ENCODE measurements at regions not wholly inside any gene's neighbourhood (a gene's known extent, or its start where the extent isn't known, plus 50 kb on each side); places are given as distances from the start of the nearest gene placed in this dataset.

DNA sequence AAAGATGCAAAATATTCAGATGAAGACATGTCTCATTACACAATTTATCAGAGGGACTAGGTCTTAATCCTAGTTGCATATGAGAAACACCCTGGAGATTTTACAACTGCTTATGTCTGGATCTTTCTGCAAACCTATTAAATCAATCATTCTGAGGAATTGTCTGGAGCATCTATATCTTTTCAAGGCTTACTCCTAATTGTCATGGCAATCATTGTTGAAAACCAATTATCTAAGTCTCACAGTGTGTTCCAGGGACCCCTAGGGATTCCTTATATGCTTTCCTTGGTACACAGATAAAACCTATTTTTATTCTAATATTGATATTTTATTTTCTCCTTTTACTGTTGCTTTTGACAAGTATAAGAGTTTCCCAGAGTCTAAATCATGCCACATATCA is 696.9 kb upstream of the EYS start:
- no peaks in the 10 kb centered on the region for H3K36me3 ChIP-seq
- no peaks in the 10 kb centered on the region for H3K27me3 ChIP-seq (ENCODE audit: low read depth)
- no peak overlapping the region for H3K4me3 ChIP-seq
- no peak overlapping the region for H3K27ac ChIP-seq (replicated peaks)
- H3K4me1 ChIP-seq = no peaks in the 10 kb centered on the region
- DNase-seq = no peak
- intact Hi-C loops (cut with micrococcal nuclease) = no loop called here
- H3K9me3 ChIP-seq (replicated peaks) = no peaks in the 10 kb centered on the region
- TF ChIP-seq, protein P1, sequence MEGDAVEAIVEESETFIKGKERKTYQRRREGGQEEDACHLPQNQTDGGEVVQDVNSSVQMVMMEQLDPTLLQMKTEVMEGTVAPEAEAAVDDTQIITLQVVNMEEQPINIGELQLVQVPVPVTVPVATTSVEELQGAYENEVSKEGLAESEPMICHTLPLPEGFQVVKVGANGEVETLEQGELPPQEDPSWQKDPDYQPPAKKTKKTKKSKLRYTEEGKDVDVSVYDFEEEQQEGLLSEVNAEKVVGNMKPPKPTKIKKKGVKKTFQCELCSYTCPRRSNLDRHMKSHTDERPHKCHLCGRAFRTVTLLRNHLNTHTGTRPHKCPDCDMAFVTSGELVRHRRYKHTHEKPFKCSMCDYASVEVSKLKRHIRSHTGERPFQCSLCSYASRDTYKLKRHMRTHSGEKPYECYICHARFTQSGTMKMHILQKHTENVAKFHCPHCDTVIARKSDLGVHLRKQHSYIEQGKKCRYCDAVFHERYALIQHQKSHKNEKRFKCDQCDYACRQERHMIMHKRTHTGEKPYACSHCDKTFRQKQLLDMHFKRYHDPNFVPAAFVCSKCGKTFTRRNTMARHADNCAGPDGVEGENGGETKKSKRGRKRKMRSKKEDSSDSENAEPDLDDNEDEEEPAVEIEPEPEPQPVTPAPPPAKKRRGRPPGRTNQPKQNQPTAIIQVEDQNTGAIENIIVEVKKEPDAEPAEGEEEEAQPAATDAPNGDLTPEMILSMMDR (IDR thresholded peaks at IDR 0.05; ENCODE audit: borderline replicate concordance) = no peak

DNA sequence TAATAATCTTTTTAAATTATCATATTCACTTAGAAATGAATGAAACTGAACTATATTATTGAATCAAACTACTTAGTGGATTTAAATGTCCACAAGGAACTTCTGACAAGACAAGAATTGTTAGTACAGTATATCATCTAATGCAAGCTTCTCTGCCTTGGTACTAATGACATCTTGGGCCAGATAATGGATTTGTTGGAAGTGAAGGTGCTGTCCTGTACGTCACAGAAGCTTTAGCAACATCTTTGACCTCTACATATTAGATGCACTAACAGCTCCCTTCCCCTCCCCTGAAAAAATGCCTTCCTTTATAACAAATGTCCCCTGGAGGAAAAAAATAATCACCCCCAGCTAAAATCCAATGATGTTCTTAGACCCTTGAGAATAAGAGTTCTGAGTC is 695.8 kb upstream of the EYS start:
- Histone ChIP-seq H3K36me3 (no peaks in the 10 kb centered on the region), H3K9me3 (replicated peaks) (no peaks in the 10 kb centered on the region), H3K27ac (replicated peaks) (no peak overlapping the region), H3K27me3 (ENCODE audit: low read depth) (no peaks in the 10 kb centered on the region), H3K4me1 (no peaks in the 10 kb centered on the region), H3K4me3 (no peak overlapping the region)
- intact Hi-C loops (cut with micrococcal nuclease) = no loop called here
- DNase-seq = no peak
- TF ChIP-seq, protein P1 (IDR thresholded peaks at IDR 0.05; ENCODE audit: borderline replicate concordance) = no peak

DNA sequence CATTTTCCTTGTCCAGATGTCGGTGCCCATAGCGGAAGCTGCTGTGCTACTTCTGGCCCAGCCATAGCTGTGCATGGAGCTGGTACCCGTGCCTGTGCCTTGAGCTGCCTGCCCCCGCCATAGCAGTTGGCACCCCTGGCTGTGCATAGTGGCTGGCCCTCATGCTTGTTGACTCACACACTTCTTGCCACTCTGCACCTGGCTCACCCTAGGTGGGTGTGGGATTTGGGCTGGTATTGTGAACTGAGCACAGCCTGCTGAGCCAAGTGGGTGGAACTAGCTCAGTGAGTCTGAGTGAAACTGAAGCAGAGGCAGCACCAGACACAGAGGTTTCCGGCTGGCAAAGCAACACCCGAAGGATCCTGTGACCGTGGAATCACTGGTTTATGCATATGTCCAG is 689.5 kb upstream of the EYS start:
- intact Hi-C loops (cut with micrococcal nuclease) = no loop called here
- Histone ChIP-seq H3K27me3 (ENCODE audit: low read depth) (no peaks in the 10 kb centered on the region), H3K4me3 (no peak overlapping the region), H3K27ac (replicated peaks) (no peak overlapping the region), H3K4me1 (no peaks in the 10 kb centered on the region), H3K36me3 (no peaks in the 10 kb centered on the region), H3K9me3 (replicated peaks) (no peaks in the 10 kb centered on the region)
- TF ChIP-seq, protein P1 (IDR thresholded peaks at IDR 0.05; ENCODE audit: borderline replicate concordance) = no peak
- DNase-seq = no peak

DNA sequence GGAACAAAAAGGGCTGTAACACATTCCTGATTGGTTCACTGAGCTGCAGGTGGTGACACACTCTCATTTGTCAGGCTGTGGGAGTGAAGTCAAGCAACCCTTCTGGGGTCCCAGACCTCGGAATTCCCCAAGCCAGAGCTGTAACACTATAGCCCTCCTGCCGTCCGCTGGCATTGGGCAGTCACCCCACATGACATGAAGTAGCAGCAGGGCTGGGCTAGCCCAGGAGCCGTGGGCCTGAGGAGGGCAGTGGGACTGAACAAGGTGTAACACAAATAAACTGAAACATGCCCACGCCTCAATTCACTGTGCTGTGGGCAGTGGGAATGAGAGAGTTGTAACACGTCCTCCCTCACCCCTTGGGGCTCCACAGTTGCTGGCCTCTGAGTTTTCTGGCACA is 689.1 kb upstream of the EYS start:
- H3K36me3 ChIP-seq = no peaks in the 10 kb centered on the region
- no peaks in the 10 kb centered on the region for H3K27me3 ChIP-seq (ENCODE audit: low read depth)
- no peaks in the 10 kb centered on the region for H3K9me3 ChIP-seq (replicated peaks)
- TF ChIP-seq, protein P1 (IDR thresholded peaks at IDR 0.05; ENCODE audit: borderline replicate concordance) = no peak
- no peak overlapping the region for H3K4me3 ChIP-seq
- intact Hi-C loops (cut with micrococcal nuclease) = no loop called here
- no peak overlapping the region for H3K27ac ChIP-seq (replicated peaks)
- no peak for DNase-seq
- H3K4me1 ChIP-seq = no peaks in the 10 kb centered on the region

DNA sequence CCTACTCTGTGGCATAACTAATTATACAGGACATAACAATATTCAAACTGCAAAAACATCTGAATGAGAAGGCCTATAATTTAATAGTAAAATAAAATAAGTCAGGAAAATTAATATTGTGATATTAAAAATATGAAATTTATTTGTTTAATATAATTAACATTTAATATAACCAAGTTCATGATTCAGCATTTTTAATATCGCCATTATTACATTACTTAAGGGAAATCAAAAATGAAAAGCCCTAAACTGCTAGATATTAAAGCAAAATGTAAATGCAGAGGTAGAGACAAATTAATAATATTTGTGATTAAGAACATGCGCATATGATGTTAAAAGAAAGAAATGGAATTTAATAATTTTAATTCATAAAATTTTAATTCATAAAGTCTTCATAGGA is 683.4 kb upstream of the EYS start:
- Histone ChIP-seq H3K4me3 (no peak overlapping the region), H3K9me3 (replicated peaks) (no peaks in the 10 kb centered on the region), H3K4me1 (no peaks in the 10 kb centered on the region), H3K27ac (replicated peaks) (no peak overlapping the region), H3K36me3 (no peaks in the 10 kb centered on the region), H3K27me3 (ENCODE audit: low read depth) (no peaks in the 10 kb centered on the region)
- intact Hi-C loops (cut with micrococcal nuclease) = no loop called here
- no peak for DNase-seq
- TF ChIP-seq, protein P1 (IDR thresholded peaks at IDR 0.05; ENCODE audit: borderline replicate concordance) = no peak

DNA sequence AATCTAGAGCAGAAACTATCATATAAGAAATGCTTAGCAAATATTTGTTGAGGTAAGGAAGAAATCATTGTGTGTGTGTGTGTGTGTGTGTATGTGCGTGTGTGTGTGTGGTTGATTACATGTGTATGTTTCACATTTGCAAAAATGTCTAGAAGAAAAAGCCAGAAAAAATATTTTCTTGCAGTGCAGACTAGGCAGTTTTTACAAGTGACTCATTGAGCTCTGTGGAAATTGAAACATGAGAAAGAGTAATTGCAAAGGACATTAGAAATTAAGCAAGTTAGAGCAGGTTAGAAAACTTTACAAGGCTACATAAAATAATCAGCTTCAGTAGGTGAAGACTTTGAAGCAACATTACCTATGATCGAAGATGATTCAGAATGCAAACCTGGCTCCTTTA is 669.0 kb upstream of the EYS start:
- no peaks in the 10 kb centered on the region for H3K36me3 ChIP-seq
- H3K9me3 ChIP-seq (replicated peaks) = peaks cover 8% of the 10 kb centered on the region
- H3K27me3 ChIP-seq (ENCODE audit: low read depth) = no peaks in the 10 kb centered on the region
- no peak for DNase-seq
- no peaks in the 10 kb centered on the region for H3K4me1 ChIP-seq
- H3K4me3 ChIP-seq = no peak overlapping the region
- TF ChIP-seq, protein P1 (IDR thresholded peaks at IDR 0.05; ENCODE audit: borderline replicate concordance) = no peak
- no peak overlapping the region for H3K27ac ChIP-seq (replicated peaks)
- intact Hi-C loops (cut with micrococcal nuclease) = no loop called here

Data from left ventricle myocardium inferior (tissue), 1 donor.